NCI-H1105 (cell line): ENCODE measurements at regions not wholly inside any gene's neighbourhood (a gene's known extent, or its start where the extent isn't known, plus 50 kb on each side); places are given as distances from the start of the nearest gene placed in this dataset.
A peak's percentile ranks its signal among the peaks of the same experiment; 100 is the strongest.

ENCODE experiments used
- DNase-seq: peaks from one replicate; lab custom pipeline; 2025; lab: John Stamatoyannopoulos, UW

DNA sequence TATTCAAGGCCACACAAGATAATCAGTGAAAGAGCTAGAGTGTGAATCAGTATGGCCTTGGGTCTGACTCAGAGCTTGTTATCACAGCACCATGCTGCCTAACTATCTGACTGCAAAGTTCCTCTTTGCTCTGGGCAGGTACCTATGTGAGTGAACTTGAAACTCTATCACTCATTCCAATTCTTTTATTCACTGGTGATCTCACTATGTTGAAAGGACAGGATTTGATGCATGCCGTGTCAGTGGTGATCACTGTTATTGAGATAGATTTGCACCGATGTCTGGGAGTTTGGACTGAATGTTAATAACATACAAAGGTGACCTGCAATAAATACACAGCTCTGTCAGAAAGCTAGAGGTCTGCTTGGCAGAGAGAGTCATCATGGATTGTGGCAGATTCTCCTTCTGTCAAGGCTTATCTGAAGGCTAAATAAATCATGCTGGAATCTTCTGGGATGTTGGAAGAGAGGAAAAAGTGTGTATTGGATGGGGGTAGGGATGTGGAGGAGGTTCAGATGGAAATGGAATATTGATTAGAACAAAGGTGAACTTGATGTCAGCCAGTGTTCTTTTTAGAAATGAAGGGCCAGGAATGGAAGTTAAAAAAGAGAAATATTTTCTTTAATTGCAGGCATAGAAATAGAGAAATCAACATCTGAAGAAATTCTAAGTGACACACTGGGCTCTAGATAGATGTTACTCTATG, 91.8 kb upstream of the TNC start:
- DNase-seq, result no peak

DNA sequence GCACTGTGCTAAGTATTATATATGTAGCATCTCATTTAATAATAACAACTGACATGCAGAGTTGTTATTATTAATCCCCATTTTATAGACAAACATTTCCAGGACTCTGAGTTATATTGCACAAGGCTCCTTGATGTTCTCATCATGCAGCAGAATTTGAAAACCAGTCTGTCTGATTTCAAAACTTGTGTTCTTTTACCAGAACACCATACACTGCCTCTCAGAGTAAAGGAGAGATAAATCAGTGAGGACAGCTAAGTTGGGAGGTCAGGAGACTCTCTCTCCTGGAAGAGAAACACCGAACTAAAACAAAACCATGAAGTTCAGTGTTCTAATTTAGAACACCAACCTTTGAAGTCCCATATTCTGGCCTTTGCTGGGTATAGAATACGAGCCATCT, 92.7 kb upstream of the TNC start:
- no peak for DNase-seq

DNA sequence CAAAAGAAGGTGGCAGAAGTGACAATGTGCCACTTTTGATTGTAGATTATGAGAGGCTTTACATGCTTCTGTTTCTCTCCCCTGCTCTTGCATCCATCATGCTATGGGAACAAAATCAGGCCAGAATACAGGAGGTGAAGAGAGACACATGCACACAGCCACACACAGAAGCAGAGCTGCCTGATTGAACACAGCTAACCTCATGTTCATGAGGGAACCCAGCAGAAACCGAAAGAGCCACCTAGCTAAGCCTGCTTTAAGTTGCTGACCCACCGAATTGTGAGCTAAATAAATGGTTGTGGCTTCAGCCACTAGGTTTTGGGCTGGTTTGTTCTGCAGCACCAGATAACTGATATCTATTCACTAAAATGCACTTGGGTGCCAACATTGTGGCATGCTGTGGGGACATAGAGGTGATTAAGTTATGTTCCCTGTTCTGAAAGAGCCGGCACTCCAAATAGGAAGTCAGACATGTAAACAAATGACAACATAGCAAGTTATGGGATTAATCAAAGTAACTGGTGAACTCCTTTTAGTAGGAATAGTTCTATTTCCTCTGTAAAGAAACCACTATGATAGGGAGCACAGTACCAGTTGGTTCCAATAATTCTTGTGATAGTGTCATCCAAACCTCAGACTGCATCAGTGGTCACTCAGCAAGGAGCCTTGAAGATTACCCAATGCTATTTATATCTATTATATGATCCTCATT, 93.6 kb upstream of the TNC start:
- no peak for DNase-seq

DNA sequence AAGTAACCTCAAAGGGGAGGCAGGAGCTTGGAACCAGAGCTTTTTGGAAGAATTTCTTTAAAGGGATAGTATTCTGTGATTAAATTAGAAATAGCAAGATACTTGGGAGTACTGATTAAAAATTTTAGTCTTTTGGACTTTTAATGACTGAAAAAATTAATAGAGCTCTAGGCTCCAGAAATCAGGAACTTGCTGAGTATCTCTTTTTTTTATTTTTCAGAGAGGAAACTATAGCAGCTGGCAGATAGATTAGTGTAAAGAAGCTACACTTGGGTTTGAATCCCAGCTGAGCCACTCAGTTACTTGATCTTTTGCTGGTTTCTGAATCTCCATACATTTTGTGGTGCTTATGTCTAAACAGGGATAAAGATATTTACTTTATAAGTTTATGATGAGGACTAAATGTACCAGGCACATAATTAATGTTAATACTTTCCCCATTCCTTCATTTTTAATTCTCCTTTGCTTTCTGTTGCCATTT, 94.2 kb upstream of the TNC start:
- DNase-seq, result no peak

DNA sequence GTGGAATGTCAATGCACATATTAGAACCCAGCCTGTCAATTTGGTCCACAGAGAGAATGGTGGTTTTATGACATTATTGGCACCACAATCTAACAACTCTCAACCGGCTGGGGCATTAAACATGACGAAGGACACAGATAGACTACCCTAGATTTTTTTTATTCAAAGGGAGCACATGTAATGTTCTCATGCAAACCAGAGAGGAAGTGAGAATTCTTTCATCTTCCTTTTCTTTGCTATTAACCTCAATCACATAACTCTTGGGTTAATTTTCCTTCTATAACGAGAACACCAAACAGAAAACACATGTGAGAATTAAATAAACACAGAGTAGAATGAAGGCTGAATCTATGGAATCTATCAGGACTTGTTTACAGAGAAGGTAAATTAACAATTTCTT, 94.9 kb upstream of the TNC start:
- DNase-seq, result no peak

DNA sequence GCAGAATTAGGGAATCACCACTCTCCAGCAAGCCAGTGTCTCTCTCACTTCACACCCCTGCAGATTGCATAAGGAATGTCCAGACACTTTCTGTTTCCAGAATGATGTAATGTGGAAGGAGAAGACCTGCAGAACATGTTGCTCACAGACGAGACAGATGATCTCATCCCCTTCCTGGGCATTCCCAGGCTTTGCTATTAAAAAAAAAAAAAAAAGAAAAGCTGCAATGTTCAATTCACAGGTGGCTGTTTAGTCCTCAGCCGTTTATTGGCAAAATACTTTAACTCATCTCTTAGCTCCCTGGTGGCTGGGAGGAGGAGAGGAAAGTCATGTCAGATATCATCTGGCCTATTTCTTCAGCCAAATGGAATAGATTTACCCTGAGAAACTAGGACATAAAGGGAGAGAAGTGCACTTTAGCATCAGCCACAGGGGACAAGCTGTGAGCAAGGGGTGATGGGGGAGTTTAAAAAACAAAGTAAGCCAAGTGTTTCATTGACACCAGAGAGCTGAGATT, 95.9 kb upstream of the TNC start:
- no peak for DNase-seq

DNA sequence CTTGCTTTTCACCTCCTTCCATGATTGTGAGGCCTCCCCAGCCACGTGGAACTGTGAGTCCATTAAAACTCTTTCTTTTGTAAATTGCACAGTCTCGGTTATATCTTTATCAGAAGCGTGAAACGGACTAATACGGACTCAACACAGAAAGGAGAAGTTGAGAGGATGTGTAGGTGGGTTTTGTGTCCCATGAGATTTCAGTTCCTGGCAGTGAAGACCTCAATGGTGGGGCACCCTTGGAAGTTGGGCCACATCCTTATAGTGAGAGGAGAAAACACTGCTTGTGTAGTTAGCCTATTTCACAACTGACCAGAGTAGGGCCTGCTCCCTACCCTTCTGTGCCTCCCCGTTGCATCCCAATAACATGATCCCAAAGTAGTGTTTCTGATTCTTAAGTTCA, 98.9 kb upstream of the TNC start:
- DNase-seq, result no peak

DNA sequence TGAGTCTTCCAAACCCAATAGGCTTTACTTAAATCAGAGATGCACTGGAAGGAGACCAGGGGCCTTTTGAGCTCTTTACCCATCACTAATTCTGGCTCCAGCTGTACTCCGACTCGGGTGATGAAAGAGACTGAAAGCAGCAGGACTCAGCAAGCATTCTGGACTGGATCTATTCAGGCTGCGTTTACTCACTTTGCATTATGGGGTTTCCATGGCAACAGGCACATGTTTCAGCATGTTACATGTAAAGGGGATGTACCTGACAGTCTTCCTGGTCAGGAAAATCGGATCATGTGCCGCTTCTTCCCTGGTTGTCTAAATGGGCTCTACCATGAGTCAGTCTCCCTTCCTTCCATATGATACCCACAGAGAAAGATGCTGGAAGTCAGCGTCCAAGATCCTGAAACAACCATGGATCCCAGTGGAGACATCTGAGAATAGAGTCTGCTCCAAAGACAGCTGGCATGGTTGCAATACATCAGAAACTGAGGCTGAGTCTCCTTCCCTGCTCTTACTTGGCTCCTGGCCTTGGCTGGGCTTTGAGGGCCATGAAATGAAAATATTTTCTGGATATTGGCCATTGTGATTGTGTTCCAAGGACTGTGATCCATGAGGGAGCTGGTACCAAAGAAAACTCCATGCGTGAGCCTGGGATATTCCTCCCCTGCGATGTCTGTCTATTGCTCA, 102.5 kb upstream of the TNC start:
- peak; percentile 20 for DNase-seq

DNA sequence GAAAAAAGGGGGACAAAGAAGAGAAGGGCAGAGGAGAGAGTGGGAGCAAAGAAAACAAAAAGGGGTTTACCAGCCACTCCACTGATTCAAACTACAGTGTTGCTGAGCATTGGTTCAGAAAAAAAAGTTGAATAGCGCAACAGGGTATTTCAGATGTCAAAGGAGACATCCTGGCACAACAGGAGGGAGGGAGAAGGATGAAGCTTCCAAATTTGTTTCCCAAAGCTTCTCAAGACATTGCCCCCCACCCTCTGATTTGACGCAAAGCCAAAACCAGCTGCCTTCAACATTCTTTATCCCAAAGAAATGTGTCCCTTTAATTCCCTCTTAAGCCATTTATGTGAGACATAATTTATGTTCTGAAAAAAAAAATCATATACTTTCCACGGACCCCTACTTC, 105.5 kb upstream of the TNC start:
- DNase-seq, result no peak

DNA sequence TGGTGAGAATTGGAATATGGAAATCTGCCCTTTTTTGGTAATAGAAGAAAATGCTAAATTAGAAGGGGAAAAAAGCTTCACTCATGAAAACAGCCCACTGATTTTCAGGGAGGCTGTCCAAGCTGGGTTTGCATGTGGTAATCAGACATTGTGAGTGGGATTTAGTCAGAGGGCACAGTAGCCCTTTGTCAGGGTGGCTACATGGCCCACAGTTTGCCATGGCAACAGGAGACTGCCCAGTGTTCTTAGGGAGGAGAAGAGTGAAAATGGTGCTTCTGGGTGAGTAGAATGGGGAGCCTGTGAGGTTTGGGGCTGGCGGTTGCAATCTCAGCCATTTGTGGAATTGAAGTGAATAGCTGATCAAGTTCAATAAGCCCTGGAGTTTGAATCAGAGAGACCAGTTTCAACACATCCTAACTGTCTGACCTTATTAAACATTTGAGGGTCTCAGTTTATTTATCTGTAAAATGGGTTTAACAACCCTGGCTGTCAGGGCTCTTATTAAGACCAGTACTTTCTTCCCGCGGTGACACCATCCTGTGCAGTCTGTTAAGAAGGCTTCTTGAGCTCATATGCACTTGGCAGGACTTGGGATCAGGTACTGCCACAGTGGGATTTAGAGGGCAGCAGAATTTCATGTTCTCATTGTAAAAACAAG, 107.6 kb upstream of the TNC start:
- DNase-seq, result no peak

DNA sequence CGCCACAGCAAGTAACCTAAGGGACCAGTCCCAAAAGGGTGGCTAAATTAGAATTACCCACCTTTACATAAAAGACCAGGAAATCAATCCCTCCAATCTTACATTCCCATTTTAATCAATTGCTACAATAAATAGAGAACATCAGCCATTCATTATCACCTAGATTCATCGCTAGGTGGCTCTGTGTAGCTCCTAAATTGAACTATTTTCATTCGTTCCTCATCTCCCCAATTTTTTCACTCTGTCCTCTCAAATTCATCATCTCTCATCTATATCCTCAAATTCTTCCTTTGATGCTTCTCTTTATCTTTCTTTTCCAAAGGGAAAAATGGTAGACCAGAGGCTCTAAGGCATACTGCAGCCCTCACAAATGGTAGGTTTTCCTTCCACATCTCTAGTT, 108.2 kb upstream of the TNC start:
- DNase-seq, result no peak

DNA sequence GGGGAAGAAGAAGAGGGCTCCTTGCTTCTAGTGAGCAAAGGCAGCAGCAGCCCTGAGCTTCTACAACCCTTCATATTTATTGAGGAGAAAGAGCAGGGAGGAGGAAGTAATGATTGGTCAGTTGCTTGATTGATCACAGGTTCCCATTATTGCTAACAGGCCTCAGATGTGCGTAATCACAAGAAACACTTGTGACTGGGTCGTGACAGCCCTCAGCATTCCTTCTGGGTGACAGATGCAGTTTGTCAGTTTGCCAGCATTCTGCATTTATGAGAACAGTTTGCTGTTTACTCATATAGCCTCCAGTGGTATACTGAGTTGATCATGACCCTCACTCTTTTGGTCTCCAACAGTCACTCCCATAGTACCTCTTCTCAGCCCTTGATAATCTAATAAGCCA, 111.5 kb upstream of the TNC start:
- no peak for DNase-seq

DNA sequence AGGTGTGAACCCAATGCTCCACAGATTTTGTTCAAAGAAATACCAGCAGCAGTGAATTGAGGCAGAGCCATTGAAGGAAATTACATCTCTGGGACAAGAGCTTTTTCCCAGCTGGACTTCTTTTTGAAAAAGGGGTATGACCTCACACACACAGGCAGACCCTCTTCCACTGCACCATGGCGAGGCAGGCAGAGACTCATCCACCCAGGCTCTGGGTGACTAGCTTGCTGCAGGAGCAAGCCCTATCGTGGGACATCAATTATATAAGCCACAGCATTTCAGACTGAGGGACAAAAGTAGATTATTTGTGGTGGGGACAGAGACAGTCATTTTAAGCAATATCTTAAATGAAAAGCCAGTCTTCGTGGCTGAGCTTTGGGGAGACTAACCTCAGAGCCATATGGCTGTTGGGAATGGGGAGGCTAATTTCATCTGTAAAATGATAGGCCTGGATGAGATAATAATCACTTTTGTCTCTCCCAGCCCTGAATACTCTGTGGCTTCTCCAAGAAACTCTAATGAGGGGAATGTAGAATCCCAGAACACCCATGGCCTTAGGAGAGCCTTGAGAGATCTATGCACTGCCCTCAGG, 113.1 kb upstream of the TNC start:
- no peak for DNase-seq

DNA sequence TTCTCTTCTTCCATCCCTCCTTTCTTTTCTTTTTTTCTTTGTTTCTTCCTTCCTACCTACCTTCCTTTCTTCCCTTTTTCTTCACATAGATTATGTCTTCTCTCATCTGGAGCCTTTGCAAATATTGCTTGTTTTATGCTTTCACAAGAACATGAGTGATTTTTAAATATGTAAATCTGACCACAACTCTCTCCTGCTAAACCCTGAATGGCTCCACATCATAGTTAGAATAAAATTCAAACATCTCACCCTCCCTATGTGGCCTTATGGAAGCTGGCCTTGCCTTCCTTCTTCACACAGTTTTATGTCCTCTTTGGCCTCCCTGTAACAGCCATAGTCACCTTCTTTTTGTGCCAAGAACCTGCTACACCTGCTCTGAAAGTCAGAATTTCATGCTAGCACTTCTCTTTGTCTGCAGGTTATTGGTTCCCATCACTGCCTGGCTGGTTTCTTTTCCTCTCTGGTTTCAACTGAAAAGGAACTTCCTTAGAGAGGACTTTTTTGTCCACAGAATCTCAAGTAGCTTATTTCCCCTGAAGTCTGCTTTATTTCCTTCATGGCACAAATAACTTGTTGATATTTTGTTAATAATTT, 114.3 kb upstream of the TNC start:
- no peak for DNase-seq

DNA sequence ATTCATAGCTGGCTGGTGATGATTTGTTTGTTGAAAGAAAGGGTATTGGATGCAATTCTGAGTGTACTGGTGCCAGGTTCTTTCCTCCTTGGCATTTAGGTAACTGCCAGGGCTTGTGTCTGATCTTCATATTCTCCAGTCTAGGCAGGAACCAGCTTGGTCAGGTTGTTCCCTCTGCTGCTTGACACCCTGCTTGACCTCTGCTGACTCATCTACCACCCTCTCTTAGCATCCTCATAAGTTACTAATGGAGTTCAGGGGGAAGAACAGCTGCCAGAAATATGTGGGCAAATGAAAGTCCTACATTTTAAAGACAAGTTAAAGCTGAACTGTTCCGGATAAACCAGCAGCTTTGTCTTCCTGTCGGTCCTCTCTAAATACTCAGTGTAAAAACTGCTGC, 116.1 kb upstream of the TNC start:
- DNase-seq, result no peak

DNA sequence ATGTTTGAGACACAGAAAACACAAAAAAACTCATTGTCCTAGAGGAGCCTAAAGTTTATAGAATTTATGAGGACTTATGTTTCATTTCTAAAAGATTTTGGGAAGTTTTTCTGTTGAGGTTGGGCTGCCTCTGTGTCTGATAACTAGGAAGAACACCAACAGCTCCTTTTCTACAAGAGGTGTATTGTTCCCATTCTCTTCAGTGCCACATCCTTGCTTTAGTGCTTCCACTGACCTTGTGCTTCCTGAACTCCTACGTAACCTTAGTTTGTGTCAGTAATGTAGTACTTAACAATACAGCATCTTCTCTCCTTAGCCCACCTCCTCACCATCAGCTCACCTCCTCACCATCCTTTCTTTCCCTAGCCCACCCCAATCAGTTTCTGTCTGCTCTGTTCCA, 117.3 kb upstream of the TNC start:
- no peak for DNase-seq

DNA sequence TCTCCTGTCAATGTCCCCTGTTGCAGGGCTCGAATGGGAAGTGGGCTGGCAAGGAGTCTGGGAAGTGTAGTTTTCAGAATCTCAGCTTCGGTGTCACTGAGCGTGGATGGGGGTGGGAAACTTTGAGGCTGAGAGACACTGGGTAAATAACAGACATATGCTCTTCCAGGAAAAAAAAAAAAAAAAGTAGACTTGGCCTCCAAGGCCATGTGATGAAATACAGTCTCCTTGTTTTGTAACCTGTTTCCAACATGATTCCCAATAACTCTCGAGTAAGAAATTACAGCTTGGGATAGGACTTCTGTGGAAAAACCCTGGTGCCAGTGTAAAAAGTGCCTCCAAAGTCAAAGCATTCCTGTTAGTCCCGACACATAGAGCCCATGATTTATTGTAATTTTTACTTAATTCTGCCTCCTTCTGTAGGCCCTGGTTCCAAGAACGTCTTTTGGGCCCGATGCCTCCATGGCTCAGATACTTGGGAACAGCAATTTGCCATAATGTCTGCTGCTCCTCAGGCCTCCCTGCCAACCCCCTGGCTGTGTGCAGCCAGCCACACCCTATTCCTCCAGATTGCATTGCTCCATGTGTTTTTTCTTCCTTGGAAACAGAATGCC, 119.5 kb upstream of the TNC start:
- DNase-seq, result no peak

DNA sequence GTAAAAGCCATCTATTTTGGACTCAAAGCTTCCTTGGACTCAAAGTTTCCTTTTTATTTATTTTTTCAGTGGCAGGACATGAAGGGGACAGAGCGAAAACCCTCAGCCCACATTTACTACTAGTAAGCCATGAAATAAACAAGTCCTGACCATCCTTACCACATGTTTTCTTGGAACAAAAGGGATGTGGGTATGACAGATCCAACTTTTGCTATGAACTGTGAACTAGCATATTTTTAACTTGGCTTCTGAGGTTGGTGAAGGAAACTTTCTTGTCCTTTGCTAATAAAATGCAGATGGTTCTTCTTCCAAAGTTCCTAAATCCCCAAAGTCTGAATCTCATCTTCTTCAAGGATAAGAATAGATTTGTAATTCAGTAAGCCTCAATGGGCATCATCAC, 122.7 kb upstream of the TNC start:
- DNase-seq, result no peak

DNA sequence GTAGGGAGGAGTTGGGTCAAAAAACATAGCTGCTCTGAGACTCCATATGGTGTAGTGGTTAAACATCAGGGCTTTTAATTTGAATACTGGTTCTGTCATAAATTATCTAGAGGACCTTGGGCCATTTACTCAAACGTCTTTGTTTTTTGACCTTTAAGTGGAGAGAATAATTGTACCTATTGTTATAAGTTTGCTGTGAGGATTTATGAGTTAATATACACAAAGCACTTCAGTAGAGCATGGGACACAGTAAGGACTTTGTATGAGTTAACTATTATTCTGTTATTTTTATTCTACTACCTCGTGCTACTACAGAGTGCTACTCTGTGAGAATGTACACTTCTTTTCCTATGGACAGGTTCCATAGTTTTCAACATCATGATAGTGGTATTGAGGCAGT, 123.7 kb upstream of the TNC start:
- DNase-seq, result no peak

DNA sequence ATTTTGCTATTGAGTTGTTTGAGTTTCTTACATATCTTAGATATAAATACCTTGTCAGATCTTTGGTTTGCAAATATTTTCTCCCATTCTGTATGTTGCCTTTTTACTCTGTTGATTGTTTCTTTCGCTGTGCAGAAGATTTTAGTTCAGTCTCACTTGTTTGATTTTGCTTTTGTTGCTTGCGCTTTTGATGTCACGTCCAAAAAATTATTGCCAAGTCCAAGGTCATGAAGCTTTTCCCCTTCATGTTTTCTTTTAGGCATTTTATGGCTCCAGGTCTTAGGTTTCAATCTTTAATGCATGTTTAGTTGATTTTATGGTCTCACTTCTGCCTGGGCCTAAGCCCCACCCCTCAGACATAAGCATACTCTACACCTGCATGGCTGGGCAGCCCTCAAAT, 131.5 kb upstream of the TNC start:
- DNase-seq, result no peak

DNA sequence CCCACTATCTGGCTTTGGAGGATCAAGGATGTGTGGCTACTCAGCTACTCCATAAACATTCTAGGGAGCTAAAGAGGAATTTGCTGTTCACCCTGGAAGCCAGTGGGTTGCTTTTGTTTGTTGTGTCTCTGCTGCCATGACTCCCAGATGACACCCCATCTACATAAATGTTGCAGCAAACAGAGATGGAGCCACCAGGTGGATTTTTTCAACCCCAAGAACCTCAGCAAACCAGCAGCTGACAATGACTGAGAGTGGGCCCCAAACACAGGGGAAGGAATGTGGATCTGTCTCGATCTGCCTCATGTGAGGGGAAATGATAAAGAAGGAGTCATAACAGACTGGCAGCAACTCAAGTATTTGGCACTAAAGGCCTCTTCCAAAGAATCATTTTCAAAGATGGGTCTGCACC, 132.7 kb upstream of the TNC start:
- DNase-seq, result no peak
